NCI-H526 (cell line): ENCODE measurements at regions not wholly inside any gene's neighbourhood (a gene's known extent, or its start where the extent isn't known, plus 50 kb on each side); places are given as distances from the start of the nearest gene placed in this dataset.

ENCODE experiments used
- DNase-seq, 2 experiments: peaks; one replicate each; lab custom pipeline; 2025; lab: John Stamatoyannopoulos, UW

DNA sequence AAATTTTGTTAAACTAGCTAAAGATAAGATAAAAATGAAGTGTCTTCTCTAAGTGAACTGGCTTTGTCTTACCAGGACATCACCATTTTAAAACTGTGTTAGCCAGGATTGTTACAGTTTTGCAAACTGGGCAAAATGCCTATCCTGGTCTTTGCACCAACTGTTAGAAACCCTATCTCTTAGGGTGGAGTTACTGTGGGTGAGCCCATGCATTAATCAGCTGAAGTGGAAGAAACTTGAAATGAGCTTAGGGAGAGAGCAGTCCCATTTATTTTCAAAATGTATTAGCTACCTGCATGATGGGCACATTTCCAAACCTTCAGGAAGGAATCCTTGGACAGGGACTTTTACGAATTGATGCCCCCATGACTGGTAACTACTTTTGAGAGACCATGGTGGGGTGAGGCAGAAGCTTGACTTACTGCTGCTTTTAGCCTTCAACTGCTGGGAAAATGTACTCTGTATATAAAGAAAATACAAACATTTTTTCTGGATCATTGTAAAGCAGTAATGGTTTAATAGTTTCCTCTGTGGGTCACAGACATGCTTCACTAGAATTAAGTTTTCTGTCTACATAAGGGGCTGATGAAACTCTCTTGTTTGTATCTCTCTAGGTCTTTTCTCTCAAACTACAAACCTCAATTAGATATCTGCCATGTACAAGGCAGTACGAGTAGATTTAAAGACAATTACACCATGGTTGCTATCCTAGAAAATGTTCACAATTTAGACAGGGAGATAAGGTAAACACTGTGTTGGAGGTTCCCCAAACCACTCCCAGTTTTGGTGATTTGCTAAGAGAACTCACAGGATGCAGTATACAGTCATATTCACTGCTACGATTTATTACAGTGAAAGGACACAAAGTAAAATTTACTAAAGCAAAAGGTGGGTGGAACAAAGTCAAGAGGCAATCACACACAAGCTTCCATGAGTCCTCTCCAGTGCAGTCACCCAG is 321.4 kb upstream of the MMADHC start:
- DNase-seq = no peak

GRCh38 chr2:149906886-149907285 is 319.3 kb upstream of the MMADHC start:
- DNase-seq = no peak

DNA sequence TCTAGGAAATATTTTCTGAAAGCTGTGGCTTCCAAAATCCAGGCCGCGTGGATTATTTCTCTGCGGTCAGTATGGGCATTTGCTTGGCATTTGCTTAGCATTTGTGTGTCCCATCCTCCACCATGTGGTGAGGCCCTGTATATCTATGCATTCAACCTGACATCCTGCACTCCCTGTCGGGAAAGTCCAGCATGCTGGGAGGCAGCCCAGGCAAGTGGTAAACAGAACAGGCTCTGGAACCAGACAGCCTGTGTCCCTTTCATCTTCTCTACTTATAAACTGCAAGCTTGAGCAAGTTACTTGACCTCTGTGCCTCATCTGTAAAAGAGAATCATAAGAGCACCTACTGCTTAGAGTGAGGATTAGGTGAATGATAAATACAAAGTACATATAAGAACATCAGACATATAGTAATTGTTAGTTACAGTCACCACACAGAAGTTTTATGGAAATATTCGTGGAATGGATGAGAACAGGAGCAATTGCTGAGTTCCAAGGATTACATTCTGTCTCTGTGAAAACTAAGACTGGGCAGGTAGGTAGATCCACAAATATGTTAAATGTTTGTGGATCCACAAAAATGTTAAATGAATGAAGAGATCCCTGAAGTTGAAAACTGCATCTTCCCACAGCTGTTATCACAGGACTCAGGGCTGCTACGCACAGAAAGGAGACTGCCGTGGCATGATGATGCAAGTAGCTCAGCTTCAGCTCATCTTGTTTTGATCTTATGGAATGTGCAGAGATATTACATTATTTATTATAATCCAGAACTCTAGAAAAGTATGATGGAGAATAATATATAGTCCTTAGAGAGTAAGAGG is 317.0 kb upstream of the MMADHC start:
- DNase-seq = peak in 1 of 2 experiments; percentile 3

DNA sequence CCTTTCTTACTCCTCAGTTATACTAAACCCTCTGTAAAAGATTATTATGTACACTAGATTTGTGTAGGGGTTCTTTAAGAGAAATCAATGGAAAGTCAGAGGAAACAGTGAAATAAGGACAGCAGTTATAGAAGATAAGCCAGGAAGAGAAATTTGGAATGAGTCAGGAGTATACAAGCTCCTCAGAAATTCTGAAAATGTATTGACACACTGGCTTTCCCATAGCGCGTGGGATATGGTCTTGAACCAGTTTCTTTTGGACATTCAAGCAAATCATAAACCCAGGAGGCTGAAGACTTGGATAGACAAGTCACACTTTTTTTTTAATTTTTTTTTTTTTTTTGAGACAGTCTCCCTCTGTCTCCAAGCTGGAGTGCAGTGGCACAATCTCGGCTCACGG is 316.1 kb upstream of the MMADHC start:
- no peak for DNase-seq

- no peak for DNase-seq
Observed at GRCh38 chr2:149902081-149902480, 314.5 kb upstream of the MMADHC start.

DNA sequence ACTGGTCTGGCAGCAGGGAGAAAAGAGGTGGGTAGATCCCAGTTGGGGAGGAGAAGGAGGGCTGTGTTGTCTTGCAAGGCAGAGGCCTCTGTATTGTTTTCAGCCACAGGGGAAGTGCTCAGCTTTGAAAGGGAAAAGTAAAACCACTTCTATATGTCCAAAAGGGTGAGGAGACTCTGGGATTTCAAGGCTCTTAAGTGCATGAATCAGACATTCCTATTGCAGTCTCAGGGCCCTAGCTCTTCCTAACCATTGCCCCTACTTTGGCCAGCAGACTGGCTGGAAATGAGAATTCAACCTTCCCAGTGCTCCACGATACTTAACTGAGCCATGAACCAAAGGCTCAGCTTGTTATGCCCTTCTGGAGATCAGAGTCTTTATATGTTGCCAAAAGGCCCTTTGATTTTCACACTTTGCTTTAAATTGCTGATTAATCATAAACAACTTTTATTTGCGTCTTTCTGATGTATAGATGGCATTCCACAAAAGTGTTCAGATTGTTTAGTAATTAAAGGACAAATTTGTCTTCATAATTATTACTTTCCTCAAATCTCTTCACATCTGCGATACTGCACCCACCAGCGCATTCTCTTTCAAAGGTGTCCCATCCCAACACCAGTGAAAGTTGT is 313.8 kb upstream of the MMADHC start:
- no peak for DNase-seq

DNA sequence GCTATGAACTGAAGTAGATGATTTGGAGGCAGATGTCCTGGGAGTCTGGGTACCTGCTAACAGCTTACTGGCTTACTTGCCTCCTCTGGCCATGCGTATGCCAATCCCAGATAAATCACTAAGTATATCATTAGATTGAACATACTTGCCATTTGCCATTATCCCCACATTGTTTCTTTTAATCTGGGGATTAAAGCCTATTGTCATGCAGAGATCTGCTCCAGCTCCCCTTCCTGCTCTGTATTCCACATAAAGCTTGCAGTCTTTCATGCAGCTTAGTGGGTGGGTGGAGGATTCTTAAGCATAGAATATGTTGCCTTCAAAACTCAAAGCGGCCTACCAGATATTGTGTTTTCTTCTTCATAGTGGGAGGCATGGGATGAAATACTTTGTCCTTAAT is 311.8 kb upstream of the MMADHC start:
- no peak for DNase-seq

DNA sequence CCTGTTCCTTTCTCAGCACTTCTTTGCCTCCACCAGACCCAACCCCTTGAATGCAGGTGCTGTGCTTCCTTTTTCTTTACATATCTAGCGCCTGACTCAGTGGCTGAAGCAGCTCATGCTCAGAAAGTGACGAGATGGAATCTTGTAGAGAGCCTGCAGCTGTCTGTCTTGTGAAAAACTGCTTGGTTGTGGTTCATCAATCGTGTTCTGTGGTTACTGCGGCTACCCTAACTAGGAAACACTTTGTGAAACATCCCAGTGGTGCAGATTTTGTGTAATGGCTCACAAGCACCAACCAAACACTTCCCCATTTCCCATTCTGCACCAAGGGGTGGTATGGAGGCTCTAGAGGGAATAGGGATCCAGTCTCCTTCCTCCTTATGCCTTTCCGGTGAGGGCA is 307.2 kb upstream of the MMADHC start:
- DNase-seq = no peak

DNA sequence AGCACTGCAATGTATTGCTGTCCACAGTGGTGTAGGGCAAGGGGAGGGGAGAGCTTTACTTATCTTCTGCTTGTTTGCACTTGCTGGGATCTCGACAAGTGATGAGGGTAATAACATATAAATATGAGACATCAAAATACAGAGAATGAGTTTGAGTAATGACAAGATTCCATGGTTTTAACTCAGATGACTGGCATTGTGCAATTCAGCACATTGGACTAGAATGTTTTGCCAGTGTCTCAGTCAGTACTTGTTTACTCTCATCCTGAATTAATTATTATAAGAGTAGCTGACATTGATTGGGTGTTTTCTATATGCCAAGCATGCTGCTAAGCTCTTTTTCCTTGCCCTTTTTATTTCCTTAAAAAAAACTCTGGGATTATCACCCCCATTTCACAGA is 306.7 kb upstream of the MMADHC start:
- no peak for DNase-seq

DNA sequence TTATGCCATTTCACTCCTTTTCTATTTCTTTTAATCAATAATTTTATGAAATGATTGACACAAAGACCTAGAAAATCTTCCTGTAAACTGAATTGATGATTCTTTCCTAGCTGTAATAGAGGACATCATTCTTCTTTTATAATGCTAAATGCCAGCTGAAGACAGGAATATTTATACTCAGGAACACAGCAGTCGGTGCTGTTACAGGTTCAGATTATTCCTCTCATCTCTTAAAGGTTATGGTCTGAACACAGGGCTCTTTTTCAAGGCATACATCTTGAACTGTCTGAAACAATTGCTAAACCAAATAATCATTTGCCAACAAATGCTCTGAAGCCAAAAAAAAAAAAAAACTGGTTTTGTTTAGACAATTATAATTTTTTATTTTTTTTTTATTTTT is 305.0 kb upstream of the MMADHC start:
- DNase-seq = no peak

DNA sequence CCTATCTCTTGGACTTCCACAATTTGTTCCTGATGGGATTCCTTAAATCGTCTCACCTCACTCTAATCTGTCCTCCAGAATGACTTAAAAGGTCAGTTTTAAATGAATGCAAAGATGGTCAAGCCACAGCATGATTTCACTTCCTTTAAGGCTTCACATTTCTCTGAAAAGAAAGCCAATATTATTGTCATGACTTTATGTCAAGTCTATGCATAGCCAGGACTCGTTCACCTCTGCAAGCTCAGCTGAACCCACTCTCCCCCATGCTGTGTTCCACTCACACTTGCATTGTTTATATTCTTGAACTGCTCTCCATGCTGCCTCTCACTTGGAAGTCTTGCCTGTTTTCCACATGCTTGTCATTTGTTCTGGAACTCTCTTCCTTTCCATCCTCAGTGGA is 298.4 kb upstream of the MMADHC start:
- DNase-seq = no peak

GRCh38 chr2:149885468-149885867 is 297.9 kb upstream of the MMADHC start:
- peak in 1 of 2 experiments; percentile 50 for DNase-seq

DNA sequence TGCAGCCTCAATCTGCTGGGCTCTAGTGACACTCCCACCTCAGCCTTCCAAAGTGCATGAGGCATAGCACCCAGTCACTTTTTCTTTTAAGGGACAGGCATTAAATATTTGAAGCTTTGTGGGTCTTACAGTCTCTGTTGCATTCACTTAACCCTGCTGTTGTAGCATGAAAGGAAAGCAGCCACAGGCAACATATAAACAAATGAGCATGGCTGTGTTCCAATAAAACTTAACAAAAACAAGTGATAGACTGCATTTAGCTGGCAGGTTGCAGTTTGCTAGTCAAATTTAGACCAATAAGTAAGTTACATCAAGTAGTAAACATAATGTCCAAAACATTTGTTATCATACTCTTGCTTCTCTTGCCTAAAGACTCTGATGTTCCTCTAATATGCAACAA is 297.3 kb upstream of the MMADHC start:
- peak; percentile 60 to 70 for DNase-seq

GRCh38 chr2:149877913-149878312 is 290.3 kb upstream of the MMADHC start:
- DNase-seq = no peak

- DNase-seq = peak in 1 of 2 experiments; percentile 3
Observed at GRCh38 chr2:149877074-149877473, 289.5 kb upstream of the MMADHC start.

DNA sequence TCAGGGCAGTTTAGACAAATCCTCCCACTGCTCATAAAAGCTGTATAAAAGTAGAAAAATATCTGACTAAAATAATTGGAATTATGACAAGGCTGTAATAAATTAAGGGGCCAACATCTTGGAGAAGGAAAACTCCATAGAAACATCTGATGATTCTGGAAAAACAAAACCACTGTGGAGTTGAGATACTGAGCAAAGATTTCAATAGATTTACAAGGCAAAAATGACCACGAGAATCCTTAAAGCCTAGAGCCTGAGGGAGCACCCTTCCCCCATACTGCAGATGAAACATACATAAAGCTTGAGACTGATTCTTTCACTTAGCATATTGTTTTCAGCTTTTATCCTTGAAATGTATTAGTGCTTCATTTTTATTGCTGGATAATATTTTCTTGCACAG is 286.4 kb upstream of the MMADHC start:
- no peak for DNase-seq

DNA sequence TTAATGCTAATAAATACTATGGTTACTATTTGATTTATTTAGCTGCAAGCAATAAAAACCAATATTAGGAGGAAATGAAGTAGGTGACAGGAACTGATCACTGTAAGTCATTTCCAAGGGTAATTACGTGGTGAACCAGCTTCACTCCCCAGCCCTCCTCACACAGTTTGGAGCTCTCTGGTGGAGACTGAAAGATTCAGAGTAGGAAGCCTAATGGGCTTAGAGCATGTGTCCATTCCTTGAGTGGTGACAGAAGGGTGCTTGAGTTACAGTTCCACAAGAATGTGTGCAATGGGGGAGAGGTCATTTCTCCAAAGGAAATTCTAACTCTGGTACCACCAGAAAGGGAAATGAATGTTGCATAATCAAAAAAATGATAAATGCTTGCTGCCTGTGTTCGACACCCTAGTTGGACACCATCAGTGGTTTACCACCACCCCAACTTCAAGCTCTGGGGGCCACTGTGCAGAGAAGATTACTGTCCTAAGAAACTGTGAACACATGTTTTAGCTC is 285.1 kb upstream of the MMADHC start:
- DNase-seq = no peak

- no peak for DNase-seq
Observed at GRCh38 chr2:149872041-149872440, 284.5 kb upstream of the MMADHC start.

GRCh38 chr2:149871091-149871885 is 283.7 kb upstream of the MMADHC start:
- no peak for DNase-seq

- DNase-seq = no peak
Observed at GRCh38 chr2:149863227-149863626, 275.7 kb upstream of the MMADHC start.

DNA sequence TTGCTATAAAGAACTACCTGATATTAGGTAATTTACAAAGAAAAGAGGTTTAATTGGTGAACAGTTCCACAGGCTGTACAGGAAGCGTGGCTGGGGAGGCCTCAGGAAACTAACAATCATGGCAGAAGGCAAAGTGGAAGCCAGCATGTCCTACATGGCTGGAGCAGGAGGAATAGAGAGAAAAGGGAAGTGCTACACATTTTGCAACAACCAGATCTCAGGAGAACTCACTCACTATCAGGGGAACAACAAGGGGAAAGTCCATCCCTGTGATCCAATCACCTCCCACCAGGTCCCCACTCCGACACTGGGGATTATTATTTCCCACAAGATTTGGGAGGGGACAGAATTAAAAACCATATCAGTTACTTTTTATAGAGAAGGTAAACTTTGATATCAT is 273.5 kb upstream of the MMADHC start:
- DNase-seq = no peak
